CD4-positive, alpha-beta T cell (primary cell): ENCODE measurements at regions not wholly inside any gene's neighbourhood (a gene's known extent, or its start where the extent isn't known, plus 50 kb on each side); places are given as distances from the start of the nearest gene placed in this dataset.

Experiments used
- ATAC-seq: fragments of 200-7000 bp; cut with Tn5 transposase; one replicate; pipeline ENCODE4 v1.10.0; 2022; ENCODE audit warnings: mild to moderate bottlenecking; ENCODE audit not compliant: poor library complexity
- CTCF ChIA-PET: fragments of 350-600 bp; sonication (Branson Sonifier 250); formaldehyde crosslinking; loops from one replicate; lab custom pipeline; 2021; ENCODE audit warnings: antibody characterized with exemption, inconsistent platforms; lab: Charles Lee
- POLR2A ChIA-PET: fragments of 350-600 bp; sonication (Branson Sonifier 250); formaldehyde crosslinking; loops from one replicate; lab custom pipeline; 2021; ENCODE audit warnings: antibody characterized with exemption, inconsistent platforms; lab: Charles Lee
- DNase-seq, 14 experiments: peaks; one replicate each; pipeline ENCODE4 v3.0.0-alpha.2; 2013 to 2020; ENCODE audit warnings: mixed read lengths in 2 of 14
- H3K27ac ChIP-seq, 2 donors: one replicate each; pipeline versions ENCODE4 v1.5.1 to v1.7.0; 2013; ENCODE audit warnings: low read length in 2 of 2, low read depth in 1 of 2, mild to moderate bottlenecking in 1 of 2
- H3K27me3 ChIP-seq, 2 experiments: 1 replicate in 1 of 2; 2 replicates in 1 of 2; pipeline versions ENCODE4 v1.6.1 to v1.7.0; 2013; ENCODE audit warnings: low read length in 2 of 2, control low read depth in 1 of 2, mild to moderate bottlenecking in 1 of 2, moderate library complexity in 1 of 2; ENCODE audit not compliant: insufficient read depth in 2 of 2, control insufficient read depth in 1 of 2
- H3K36me3 ChIP-seq: one replicate; pipeline ENCODE4 v1.6.1; 2013; ENCODE audit warnings: low read length, control low read depth; ENCODE audit not compliant: insufficient read depth
- H3K4me1 ChIP-seq: one replicate; pipeline ENCODE4 v1.6.1; 2013; ENCODE audit warnings: low read length, control low read depth; ENCODE audit not compliant: insufficient read depth
- H3K4me3 ChIP-seq: one replicate; pipeline ENCODE4 v1.5.1; 2013; ENCODE audit warnings: mild to moderate bottlenecking, low read length, moderate library complexity
- H3K9me3 ChIP-seq, 2 experiments: 1 replicate in 1 of 2; 2 replicates in 1 of 2; pipeline versions ENCODE4 v1.6.1 to v1.7.0; 2013; ENCODE audit warnings: low read length in 2 of 2, mild to moderate bottlenecking in 2 of 2, control low read depth in 1 of 2, moderate library complexity in 1 of 2; ENCODE audit not compliant: control insufficient read depth in 1 of 2, insufficient read depth in 1 of 2
- H3K27ac Mint-ChIP-seq: one replicate; pipeline ENCODE4 v1.8.0; 2020; ENCODE audit warnings: mixed read lengths
- H3K27me3 Mint-ChIP-seq: one replicate; pipeline ENCODE4 v1.8.0; 2021; ENCODE audit warnings: mixed read lengths
- H3K36me3 Mint-ChIP-seq: one replicate; pipeline ENCODE4 v1.8.0; 2021; ENCODE audit warnings: low read depth, mixed read lengths
- H3K4me1 Mint-ChIP-seq: one replicate; pipeline ENCODE4 v1.8.0; 2021; ENCODE audit warnings: low read depth, mixed read lengths
- H3K4me3 Mint-ChIP-seq: one replicate; pipeline ENCODE4 v1.8.0; 2020; ENCODE audit warnings: mild to moderate bottlenecking, mixed read lengths
- H3K9me3 Mint-ChIP-seq: one replicate; pipeline ENCODE4 v1.8.0; 2020; ENCODE audit warnings: mixed read lengths
- CTCF ChIP-seq: fragments of 200-600 bp; IDR thresholded peaks from one replicate; pipeline ENCODE4 v1.8.0; 2022; ENCODE audit warnings: antibody characterized with exemption, mild to moderate bottlenecking
- intact Hi-C, 2 experiments: fragments of 100-400 bp; cut with DNase I in 1 of 2; cut with micrococcal nuclease in 1 of 2; formaldehyde crosslinking; loops; one replicate each; pipeline versions ENCODE4 v1.15.1 to v1.9.0; 2023 to 2025; cut with DNase I, micrococcal nuclease

- Histone ChIP-seq H3K27me3 (peaks cover 0 to 2% of the 10 kb centered on the region in 2 experiments), H3K4me3 (no peak overlapping the region), H3K4me1 (no peaks in the 10 kb centered on the region), H3K27ac (no peak overlapping the region), H3K36me3 (no peaks in the 10 kb centered on the region), H3K9me3 (no peaks in the 10 kb centered on the region)
- no peaks in the 10 kb centered on the region for H3K9me3 Mint-ChIP-seq
- H3K27me3 Mint-ChIP-seq: no peaks in the 10 kb centered on the region
- ATAC-seq (no peak), DNase-seq (no peak)
- no peak for TF ChIP-seq CTCF
- ChIA-PET CTCF (no interaction called here), POLR2A (no interaction called here)
- H3K4me1 Mint-ChIP-seq: no peaks in the 10 kb centered on the region
- H3K27ac Mint-ChIP-seq: no peak overlapping the region
- intact Hi-C loops: no loop called here
- no peaks in the 10 kb centered on the region for H3K36me3 Mint-ChIP-seq
- no peak overlapping the region for H3K4me3 Mint-ChIP-seq
Measured at GRCh38 chr1:55326496-55327243, 111.5 kb upstream of the USP24 start.

- POLR2A ChIA-PET: no interaction called here
- ATAC-seq (no peak), DNase-seq (no peak)
- CTCF ChIA-PET: no interaction called here
- Histone ChIP-seq H3K27me3 (no peaks in the 10 kb centered on the region), H3K9me3 (no peaks in the 10 kb centered on the region), H3K27ac (no peak overlapping the region), H3K36me3 (no peaks in the 10 kb centered on the region), H3K4me1 (no peaks in the 10 kb centered on the region), H3K4me3 (no peak overlapping the region)
- Mint-ChIP-seq H3K27ac (no peak overlapping the region), H3K9me3 (no peaks in the 10 kb centered on the region), H3K27me3 (no peaks in the 10 kb centered on the region), H3K36me3 (no peaks in the 10 kb centered on the region), H3K4me3 (no peak overlapping the region), H3K4me1 (no peaks in the 10 kb centered on the region)
- intact Hi-C loops: no loop called here
- no peak for TF ChIP-seq CTCF
Measured at GRCh38 chr1:55323760-55324159, 108.6 kb upstream of the USP24 start.

- TF ChIP-seq CTCF: no peak
- ATAC-seq (no peak), DNase-seq (no peak)
- Mint-ChIP-seq H3K4me1 (no peaks in the 10 kb centered on the region), H3K4me3 (no peak overlapping the region), H3K9me3 (no peaks in the 10 kb centered on the region), H3K27ac (no peak overlapping the region), H3K27me3 (no peaks in the 10 kb centered on the region), H3K36me3 (no peaks in the 10 kb centered on the region)
- Histone ChIP-seq H3K27me3 (no peaks in the 10 kb centered on the region), H3K4me3 (no peak overlapping the region), H3K27ac (no peak overlapping the region), H3K4me1 (no peaks in the 10 kb centered on the region), H3K36me3 (no peaks in the 10 kb centered on the region), H3K9me3 (no peaks in the 10 kb centered on the region)
- intact Hi-C loops: no loop called here
- ChIA-PET POLR2A (no interaction called here), CTCF (no interaction called here)
Measured at GRCh38 chr1:55322842-55323241, 107.7 kb upstream of the USP24 start.
